ENCODE measurements at regions not wholly inside any gene's neighbourhood (a gene's known extent, or its start where the extent isn't known, plus 50 kb on each side); places are given as distances from the start of the nearest gene placed in this dataset.

- DNase-seq: no peak
Measured at GRCh38 chr10:2130705-2131305, 393.5 kb upstream of the ADARB2 start.

GRCh38 chr10:2128991-2129390 is 391.7 kb upstream of the ADARB2 start:
- DNase-seq: no peak

GRCh38 chr10:2124135-2124534 is 386.8 kb upstream of the ADARB2 start:
- no peak for DNase-seq

- DNase-seq: no peak
Measured at GRCh38 chr10:2122431-2123124, 385.3 kb upstream of the ADARB2 start.

GRCh38 chr10:2121929-2122328 is 384.6 kb upstream of the ADARB2 start:
- no peak for DNase-seq

- DNase-seq: no peak
Measured at GRCh38 chr10:2121315-2121714, 384.0 kb upstream of the ADARB2 start.

- no peak for DNase-seq
Measured at GRCh38 chr10:2120746-2121145, 383.4 kb upstream of the ADARB2 start.

- DNase-seq: no peak
Measured at GRCh38 chr10:2119316-2119715, 382.0 kb upstream of the ADARB2 start.

- DNase-seq: no peak
Measured at GRCh38 chr10:2118201-2118600, 380.9 kb upstream of the ADARB2 start.

- DNase-seq: no peak
Measured at GRCh38 chr10:2117641-2118040, 380.3 kb upstream of the ADARB2 start.

- no peak for DNase-seq
Measured at GRCh38 chr10:2111965-2112364, 374.6 kb upstream of the ADARB2 start.

- no peak for DNase-seq
Measured at GRCh38 chr10:2108496-2108895, 371.2 kb upstream of the ADARB2 start.

- DNase-seq: no peak
Measured at GRCh38 chr10:2106641-2107040, 369.3 kb upstream of the ADARB2 start.

- DNase-seq: no peak
Measured at GRCh38 chr10:2099321-2099720, 362.0 kb upstream of the ADARB2 start.

GRCh38 chr10:2097937-2098336 is 360.6 kb upstream of the ADARB2 start:
- no peak for DNase-seq

GRCh38 chr10:2094171-2094570 is 356.8 kb upstream of the ADARB2 start:
- DNase-seq: no peak

- DNase-seq: no peak
Measured at GRCh38 chr10:2083591-2083990, 346.3 kb upstream of the ADARB2 start.

GRCh38 chr10:2081501-2081900 is 344.2 kb upstream of the ADARB2 start:
- no peak for DNase-seq

GRCh38 chr10:2079603-2080078 is 342.3 kb upstream of the ADARB2 start:
- no peak for DNase-seq

GRCh38 chr10:2077231-2077630 is 339.9 kb upstream of the ADARB2 start:
- DNase-seq: no peak

GRCh38 chr10:2076528-2076927 is 339.2 kb upstream of the ADARB2 start:
- no peak for DNase-seq

GRCh38 chr10:2067015-2067414 is 329.7 kb upstream of the ADARB2 start:
- no peak for DNase-seq

- DNase-seq: no peak
Measured at GRCh38 chr10:2054728-2055127, 317.4 kb upstream of the ADARB2 start.

- DNase-seq: no peak
Measured at GRCh38 chr10:2053805-2054204, 316.5 kb upstream of the ADARB2 start.

- no peak for DNase-seq
Measured at GRCh38 chr10:2051108-2051507, 313.8 kb upstream of the ADARB2 start.
